Testis (tissue), 2 donors: ENCODE measurements at regions not wholly inside any gene's neighbourhood (a gene's known extent, or its start where the extent isn't known, plus 50 kb on each side); places are given as distances from the start of the nearest gene placed in this dataset.

ENCODE experiments used
- DNase-seq: peaks from one replicate; pipeline ENCODE4 v3.0.0-alpha.2; 2019
- H3K27ac ChIP-seq, 2 donors: fragments of 200-600 bp; sonication (generic); one replicate each; pipeline ENCODE4 v1.5.1; 2019
- H3K27me3 ChIP-seq: fragments of 200-600 bp; sonication (generic); one replicate; pipeline ENCODE4 v1.5.1; 2019
- H3K36me3 ChIP-seq: fragments of 200-600 bp; sonication (generic); one replicate; pipeline ENCODE4 v1.5.1; 2017; ENCODE audit warnings: low read depth; ENCODE audit errors: missing control alignments
- H3K4me1 ChIP-seq: fragments of 200-600 bp; sonication (generic); one replicate; pipeline ENCODE4 v1.5.1; 2019
- H3K4me3 ChIP-seq, 2 donors: fragments of 200-600 bp; sonication (generic); one replicate each; pipeline ENCODE4 v1.5.1; 2017 to 2019
- H3K9me3 ChIP-seq: fragments of 200-600 bp; sonication (generic); one replicate; pipeline ENCODE4 v1.5.1; 2017
- CTCF ChIP-seq, 3 experiments: fragments of 450-650 bp in 2 of 3; fragments of 200-600 bp in 1 of 3; sonication (generic) in 1 of 3; IDR thresholded peaks; one replicate each; pipeline ENCODE4 v1.5.1; 2016 to 2019; ENCODE audit warnings: antibody characterized with exemption in 3 of 3, mild to moderate bottlenecking in 2 of 3, moderate library complexity in 1 of 3
- POLR2A ChIP-seq: fragments of 450-650 bp; IDR thresholded peaks from one replicate; pipeline ENCODE4 v1.6.1; 2017; ENCODE audit warnings: antibody characterized with exemption, mild to moderate bottlenecking, moderate library complexity
- WGBS, 2 donors: methylation state at CpG; one replicate each; pipeline ENCODE4 v1.1.5; 2018; 5-methylcytosine and 5-hydroxymethylcytosine counted together
- intact Hi-C: fragments of 100-400 bp; cut with DNase I; formaldehyde crosslinking; loops from one replicate; pipeline ENCODE4 v1.15.1; 2023; ENCODE audit warnings: low total_unique reads

GRCh38 chr2:190787743-190788235, 92.8 kb upstream of the GLS start:
- Histone ChIP-seq H3K4me3 (no peak overlapping the region), H3K36me3 (no peaks in the 10 kb centered on the region), H3K27ac (no peak overlapping the region), H3K4me1 (peaks cover 12% of the 10 kb centered on the region), H3K27me3 (no peaks in the 10 kb centered on the region), H3K9me3 (no peaks in the 10 kb centered on the region)
- no peak for DNase-seq
- intact Hi-C loops: no loop called here
- TF ChIP-seq POLR2A (no peak), CTCF (IDR thresholded peaks at IDR 0.05) (no peak)
- 68 to 81% methylated on average over 3 of the region's 3 CpGs for WGBS, 2 donors

- Histone ChIP-seq H3K9me3 (no peaks in the 10 kb centered on the region), H3K4me1 (peaks cover 12% of the 10 kb centered on the region), H3K27ac (no peak overlapping the region), H3K27me3 (no peaks in the 10 kb centered on the region), H3K36me3 (no peaks in the 10 kb centered on the region), H3K4me3 (no peak overlapping the region)
- 63 to 78% methylated on average over 2 of the region's 2 CpGs for WGBS, 2 donors
- TF ChIP-seq CTCF (IDR thresholded peaks at IDR 0.05) (no peak), POLR2A (no peak)
- intact Hi-C loops: no loop called here
- no peak for DNase-seq
These were observed 91.3 kb upstream of the GLS start for GRCh38 chr2:190789074-190790004.

- Histone ChIP-seq H3K4me1 (peaks cover 5% of the 10 kb centered on the region), H3K27ac (no peak overlapping the region), H3K27me3 (no peaks in the 10 kb centered on the region), H3K4me3 (no peak overlapping the region), H3K9me3 (no peaks in the 10 kb centered on the region), H3K36me3 (no peaks in the 10 kb centered on the region)
- 57 to 64% methylated on average over 7 of the region's 7 CpGs for WGBS, 2 donors
- TF ChIP-seq POLR2A: no peak
- TF ChIP-seq CTCF (IDR thresholded peaks at IDR 0.05): no peak
- intact Hi-C loops: no loop called here
- DNase-seq: no peak
These were observed 89.2 kb upstream of the GLS start for GRCh38 chr2:190791347-190791975.

GRCh38 chr2:190791976-190792575, 88.5 kb upstream of the GLS start:
- no peak for TF ChIP-seq POLR2A
- no peak for TF ChIP-seq CTCF (IDR thresholded peaks at IDR 0.05)
- no peak overlapping the region for H3K4me3 ChIP-seq
- WGBS, 2 donors: 3 to 33% methylated on average over 1 of the region's 1 CpG
- no peaks in the 10 kb centered on the region for H3K27me3 ChIP-seq
- no peaks in the 10 kb centered on the region for H3K4me1 ChIP-seq
- no peak overlapping the region for H3K27ac ChIP-seq
- intact Hi-C loops: no loop called here
- DNase-seq: no peak
- H3K36me3 ChIP-seq: no peaks in the 10 kb centered on the region
- H3K9me3 ChIP-seq: no peaks in the 10 kb centered on the region
